Pons (tissue), 1 donor: ENCODE measurements at regions not wholly inside any gene's neighbourhood (a gene's known extent, or its start where the extent isn't known, plus 50 kb on each side); places are given as distances from the start of the nearest gene placed in this dataset.
"Not testable (repeated sequence)": the region's sequence is repeated elsewhere in the genome, so short reads cannot be mapped to it uniquely, and the experiment has no call there.

Experiments
- DNase-seq: peaks from one replicate; pipeline ENCODE4 v3.0.0-alpha.2; 2016; ENCODE audit warnings: low spot score

DNA sequence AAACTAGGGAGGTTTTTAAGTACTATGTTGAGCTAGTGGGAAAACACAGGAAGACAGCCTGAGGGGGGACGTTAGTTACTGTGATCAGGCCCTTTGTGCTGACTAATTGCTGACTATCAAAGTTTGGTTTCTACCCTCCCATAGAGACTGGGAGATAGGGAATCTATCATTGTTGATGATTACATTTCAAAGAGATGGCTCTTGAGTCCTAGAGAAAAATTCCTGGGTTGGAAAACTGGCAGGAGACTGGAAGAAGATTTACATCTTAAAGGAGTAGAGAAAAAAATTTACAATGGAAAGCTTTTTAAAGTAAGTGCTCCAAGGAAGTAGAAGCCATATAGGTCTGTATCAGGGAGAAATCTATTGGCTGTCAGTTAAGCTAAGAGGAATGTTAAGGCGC is 522.0 kb upstream of the KLHL1 start:
- DNase-seq, result no peak

DNA sequence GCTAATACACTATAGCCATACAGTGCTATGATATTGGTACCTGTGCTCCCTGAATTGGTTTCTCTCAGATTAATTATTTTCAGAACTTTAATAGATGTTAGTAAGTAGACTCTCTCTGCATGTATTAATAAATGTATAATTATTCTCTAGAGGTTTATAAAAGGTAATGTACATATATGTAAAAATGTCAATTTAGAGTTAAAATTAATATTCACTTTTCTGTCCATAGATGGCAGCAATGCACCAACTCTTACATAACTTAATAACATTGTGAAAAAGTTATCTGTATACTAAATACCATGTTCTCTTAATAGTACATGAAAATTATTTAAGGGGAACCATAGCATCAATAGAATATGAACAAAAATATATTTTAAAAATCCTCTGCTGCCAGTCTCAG is 515.0 kb upstream of the KLHL1 start:
- DNase-seq, result peak; percentile 12

DNA sequence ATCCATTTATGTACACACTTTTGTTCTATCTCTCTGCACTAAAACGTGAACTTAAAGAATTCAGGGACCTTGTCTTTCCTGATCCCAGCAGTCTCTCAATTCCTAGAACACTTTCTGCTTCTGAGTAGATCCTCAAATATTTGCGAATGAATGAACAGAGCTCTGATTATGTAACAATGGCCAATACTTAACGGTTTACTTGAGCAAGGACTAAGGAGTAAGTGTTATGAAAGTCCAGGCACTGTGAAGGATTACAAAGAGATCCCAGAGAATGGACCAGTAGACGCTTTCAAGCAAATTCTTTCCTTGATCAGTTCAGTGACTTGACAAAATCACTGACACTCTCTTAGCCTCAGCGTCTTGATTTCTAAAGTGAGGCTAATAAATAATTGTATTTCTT is 514.5 kb upstream of the KLHL1 start:
- DNase-seq, result no peak

DNA sequence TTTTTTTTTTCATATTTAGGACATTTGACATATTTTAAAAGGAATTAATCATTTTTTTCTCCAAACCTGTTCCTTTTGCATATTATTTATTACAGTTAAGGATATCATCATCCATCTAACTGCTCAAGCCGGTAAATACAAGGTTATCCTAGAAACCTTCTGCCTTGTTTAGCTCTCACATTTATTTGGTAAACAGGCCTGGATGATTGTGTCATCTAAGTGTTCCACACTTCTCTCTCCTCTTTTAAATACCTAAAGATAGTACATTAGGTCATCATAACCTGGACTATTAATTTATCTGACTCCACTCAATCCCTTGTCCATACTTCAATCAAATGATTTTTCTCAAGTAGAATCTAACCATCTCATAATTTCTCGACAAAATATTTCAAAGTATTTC is 511.7 kb upstream of the KLHL1 start:
- DNase-seq, result no peak

DNA sequence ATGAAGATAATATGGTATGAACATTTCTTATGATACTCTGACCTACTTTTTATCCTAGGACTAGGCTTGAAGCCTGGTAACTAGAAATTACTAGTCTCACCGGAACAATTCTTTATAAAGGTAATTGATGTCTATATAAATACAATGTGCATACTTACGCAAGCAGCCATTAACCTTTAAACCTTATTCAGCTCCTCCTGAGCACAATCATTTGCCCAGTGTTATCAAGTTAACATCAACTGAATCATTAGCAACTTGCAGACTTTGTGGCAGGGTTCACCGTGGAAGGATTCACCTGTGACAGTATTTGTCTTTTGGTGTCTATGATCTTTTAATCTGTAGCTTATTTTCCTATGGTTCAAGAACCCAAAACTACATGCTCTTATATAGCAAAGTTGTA is 508.6 kb upstream of the KLHL1 start:
- no peak for DNase-seq

DNA sequence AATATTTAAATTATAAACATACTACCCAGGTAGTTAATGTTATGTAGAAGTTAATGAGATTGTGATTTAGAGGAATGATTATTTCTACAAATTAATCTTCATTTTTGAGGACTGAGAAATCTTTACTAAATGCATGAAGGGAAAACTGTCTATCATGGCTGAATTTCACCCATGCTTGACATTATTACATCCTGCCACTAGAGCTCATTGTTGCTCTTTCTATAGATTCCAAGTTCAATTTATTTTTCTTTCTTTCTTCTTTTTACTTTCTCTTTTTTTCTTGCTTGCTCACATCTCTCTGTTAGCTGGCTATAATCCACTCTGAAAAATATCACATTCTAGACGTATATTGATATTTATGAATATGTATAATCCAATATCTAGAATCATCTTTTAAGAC is 505.0 kb upstream of the KLHL1 start:
- DNase-seq, result peak; percentile 9

DNA sequence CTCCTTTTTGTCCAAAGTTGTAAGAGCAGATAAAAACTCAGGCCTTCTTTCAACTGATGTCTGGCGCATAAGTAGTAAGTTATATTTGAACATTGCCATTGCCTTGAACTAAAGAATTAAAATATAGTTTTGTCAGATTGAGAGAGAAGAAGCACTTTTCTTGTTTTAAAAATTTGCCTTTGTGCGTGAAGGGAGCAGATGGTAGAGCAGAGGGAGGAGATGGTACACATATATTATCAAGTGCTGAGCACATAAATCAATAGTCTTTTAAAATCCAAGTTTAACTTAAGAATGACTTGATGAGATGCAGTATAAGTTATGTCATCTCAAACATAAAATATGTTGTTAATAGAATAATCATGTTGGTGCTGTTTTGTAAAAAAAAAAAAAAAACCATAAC is 504.6 kb upstream of the KLHL1 start:
- DNase-seq, result no peak

DNA sequence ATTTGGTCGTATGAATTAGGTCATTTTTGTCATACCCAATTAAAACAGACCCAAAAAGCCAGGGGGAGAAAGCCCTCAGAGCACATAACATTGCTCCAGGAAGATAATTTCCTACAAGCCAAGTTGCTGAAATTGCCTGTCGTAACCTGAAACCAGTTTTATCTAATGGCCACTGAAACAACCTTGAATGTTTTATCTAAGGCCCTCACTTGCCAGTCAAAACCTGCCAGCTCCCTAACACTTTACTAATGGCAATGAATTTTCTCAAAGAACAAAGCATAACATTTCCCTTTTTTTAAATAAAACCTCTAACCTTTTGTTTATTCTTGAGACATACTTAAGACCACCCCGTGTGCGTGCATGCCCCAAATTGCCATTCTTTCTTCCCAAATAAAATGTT is 496.2 kb upstream of the KLHL1 start:
- DNase-seq, result no peak

DNA sequence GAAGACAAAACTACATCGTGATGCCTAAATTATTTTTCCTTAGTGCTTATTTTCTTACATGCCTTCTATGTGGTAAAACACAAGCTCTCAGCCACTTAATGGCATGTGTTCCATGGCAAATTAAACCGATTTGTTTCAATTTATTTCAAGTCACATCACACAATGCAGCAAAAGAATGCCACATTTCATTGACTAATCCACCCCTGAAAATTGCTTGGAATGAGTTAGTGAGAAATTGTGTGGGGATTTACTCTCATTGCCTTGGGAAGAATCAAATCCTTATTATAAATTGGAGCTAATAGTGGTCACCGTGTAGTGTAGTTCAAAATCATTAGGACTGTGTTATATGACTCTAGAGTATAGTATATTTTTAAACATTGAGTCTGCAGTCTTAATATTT is 485.5 kb upstream of the KLHL1 start:
- no peak for DNase-seq

DNA sequence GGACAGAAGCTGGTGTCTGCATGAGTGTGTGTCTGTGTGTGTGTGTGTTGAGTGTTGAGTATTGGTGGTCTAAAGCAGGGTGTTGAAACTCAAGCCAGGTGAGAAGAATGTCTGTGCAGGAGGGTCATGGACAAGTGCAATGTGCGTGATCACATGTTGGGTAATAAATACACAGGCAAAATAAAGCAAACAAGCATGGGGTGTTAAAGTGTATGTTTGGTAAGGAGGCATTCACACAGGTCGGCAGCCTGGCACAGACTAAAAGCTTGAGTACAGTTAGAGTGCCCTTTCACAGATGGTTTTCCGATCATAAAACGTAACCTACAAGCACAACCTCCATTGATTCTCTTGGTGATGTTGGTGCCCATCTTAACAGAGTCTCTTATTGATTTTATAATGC is 476.9 kb upstream of the KLHL1 start:
- DNase-seq, result no peak

DNA sequence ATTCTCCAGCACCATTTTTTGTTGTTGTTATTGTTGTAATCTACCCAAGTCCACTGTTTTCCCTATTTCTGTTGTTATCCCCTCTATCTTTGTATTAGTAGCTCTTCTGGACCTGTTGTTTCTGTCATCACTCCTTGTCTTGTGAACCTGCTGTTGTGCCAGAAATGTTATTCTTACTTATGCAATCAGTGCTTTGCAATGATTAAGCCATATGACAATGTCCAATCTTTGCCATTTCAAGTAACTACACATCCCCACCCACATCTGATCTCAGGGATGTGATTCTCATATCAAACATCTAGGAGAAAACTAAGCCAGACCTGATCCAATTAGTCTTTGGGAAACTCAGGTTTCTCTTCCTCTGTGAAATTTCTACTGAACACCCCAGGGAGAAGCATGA is 472.6 kb upstream of the KLHL1 start:
- no peak for DNase-seq

DNA sequence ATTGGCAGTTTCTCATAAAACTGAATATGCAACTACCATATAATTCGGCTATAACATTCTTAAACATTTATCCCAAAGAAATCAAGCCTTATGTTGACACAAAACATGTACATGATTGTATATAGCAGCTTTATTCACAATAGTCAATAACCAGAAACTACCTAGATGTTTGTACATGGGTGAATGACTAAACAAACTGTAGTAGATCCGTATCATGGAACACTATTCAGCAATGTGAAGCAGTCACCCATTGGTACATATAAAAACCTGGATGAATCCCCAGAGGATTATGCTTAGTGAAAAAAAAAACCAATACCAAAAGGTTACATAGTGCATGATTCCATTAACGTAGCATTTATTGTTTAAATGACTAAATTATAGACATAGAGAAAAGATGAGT is 471.7 kb upstream of the KLHL1 start:
- no peak for DNase-seq

DNA sequence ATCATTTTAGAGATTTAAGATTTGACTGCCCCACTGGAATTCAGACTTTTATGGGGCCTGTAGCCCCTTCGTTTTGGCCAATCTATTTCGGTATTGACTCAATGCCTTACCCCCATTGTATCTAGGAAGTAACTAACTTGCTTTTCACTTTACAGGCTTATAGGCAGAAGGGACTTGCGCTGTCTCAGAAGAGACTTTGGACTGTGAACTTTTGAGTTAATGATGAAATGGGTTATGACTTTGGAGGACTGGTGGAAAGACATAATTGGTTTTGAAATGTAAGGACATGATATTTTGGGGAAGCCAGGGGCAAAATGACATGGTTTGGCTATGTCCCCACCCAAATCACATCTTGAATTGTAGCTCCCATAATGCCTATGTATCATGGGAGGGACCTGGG is 463.0 kb upstream of the KLHL1 start:
- no peak for DNase-seq

DNA sequence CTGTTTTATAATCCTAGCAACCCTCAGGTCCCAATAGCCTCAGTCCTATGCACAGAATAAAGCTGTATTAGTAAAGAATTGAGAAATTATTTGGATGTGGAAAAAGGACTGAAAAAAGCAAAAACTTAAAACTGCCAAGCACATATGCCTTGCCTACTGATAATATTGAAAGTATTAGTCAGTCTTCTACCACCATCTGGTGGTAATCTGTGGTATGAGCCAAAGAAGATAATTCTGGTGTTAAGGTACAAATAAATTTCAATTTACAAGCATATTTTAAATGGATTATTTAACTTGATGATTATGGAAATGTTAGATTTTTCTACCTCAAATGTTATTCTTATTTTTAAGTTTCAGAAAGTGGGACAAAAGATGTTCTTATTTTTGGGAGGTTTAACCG is 460.3 kb upstream of the KLHL1 start:
- peak; percentile 63 for DNase-seq

DNA sequence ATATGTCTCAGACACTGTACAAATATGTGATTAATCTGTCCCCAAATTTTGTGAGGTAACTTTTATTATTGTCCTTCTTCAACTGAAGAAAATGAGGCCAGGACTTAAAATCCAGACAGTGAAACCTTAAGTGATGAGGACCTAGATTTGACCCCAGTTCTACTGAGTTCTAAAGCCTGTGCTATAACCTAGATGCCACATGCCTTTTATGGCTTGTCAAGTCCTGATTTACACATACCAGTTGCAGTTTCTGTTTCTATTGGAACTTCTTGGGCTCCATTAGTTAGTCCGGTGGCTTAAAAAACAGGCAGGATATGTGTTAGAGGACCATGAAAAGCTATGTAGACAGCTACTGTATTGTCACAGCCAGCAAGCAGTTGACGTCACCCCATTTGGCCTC is 436.5 kb upstream of the KLHL1 start:
- no peak for DNase-seq

DNA sequence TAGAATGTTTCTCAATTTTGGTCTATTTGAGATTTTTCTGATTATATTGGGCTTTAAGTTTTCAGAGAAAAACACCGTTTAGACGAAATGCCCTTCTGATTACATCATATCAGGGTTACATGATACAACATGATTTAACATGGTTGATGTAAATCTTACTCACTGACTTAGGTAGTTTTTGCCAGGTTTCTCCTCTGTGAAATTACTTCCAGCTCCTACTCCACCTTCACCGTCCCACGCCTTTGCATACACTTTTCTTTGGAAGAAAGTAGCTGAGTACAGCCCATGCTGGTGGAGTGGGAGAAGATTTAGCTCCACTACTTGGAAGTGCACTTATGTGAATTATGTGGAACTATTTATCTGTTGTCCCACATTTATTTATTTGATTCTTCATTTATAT is 433.2 kb upstream of the KLHL1 start:
- no peak for DNase-seq

DNA sequence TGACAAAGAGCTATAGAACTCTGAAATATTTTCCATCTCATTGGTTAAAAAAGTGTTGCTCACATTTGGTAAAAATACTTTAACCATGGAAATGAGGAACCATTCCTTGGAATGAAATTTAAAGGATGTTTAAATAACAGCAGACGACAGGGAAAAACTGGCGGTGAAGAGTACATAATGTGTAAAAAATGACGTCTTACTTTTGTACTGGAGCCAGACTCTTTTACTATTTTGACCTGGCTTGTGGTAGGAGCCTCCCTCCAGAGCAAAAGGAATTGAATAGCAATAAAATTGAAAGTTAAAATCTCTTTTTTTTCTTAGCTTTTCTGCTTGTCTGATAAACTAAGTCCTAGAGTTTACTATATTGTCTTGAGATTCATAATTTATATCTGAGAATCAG is 426.2 kb upstream of the KLHL1 start:
- DNase-seq, result no peak

DNA sequence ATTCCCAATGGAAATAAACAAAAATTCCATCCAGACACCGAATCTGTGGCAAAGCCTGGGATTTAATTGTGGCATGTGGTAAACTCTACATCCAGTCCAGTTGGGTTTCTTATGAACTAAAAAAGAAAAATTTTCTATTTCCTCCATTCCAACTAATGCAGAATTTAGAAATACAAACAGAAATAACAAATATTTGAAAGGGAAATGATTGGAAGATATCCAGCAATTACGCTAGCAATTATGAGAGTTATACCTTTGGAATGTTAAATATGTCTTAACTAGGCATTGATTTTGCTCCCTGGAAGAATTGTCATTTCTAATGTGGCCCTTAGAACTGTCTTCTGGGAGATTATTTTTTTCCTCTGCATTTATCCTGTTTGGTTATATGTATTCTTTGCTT is 421.4 kb upstream of the KLHL1 start:
- DNase-seq, result no peak

DNA sequence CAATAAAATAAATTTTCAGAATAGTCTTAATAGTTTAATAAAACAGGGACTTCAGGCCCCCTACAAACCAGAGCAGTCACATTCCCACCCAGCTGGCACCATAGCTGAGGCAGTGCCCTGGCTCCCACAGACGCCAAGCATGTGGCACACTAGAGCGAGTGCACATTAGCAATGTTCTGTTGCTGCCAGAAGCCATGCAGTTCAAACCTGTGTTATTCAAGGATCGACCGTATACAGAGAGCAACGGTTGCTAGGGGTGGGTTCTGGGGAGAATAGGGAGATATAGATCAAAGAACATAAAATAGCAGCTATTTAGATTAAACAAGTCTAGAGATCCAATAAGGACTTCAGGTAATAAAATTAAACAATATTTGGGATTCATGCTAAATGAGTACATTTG is 419.3 kb upstream of the KLHL1 start:
- DNase-seq, result no peak

DNA sequence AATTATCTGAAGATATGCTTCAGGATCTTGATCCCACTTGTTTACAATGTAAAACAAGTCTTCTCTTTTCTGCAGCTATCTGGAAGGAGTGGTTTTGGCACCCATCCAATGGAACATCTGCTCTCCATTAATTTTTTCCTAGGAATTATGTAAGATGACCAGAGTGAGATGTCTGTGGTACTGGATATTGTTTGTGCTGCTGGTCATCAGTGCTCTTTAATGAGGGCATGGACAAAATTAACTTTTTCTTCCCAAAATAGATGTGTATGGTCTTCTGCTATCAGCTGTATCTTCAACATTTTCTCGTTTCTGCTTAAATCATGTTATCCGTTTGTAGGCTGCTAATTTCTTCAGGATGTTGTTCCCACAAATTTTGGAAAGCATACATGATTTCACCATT is 415.4 kb upstream of the KLHL1 start:
- no peak for DNase-seq

DNA sequence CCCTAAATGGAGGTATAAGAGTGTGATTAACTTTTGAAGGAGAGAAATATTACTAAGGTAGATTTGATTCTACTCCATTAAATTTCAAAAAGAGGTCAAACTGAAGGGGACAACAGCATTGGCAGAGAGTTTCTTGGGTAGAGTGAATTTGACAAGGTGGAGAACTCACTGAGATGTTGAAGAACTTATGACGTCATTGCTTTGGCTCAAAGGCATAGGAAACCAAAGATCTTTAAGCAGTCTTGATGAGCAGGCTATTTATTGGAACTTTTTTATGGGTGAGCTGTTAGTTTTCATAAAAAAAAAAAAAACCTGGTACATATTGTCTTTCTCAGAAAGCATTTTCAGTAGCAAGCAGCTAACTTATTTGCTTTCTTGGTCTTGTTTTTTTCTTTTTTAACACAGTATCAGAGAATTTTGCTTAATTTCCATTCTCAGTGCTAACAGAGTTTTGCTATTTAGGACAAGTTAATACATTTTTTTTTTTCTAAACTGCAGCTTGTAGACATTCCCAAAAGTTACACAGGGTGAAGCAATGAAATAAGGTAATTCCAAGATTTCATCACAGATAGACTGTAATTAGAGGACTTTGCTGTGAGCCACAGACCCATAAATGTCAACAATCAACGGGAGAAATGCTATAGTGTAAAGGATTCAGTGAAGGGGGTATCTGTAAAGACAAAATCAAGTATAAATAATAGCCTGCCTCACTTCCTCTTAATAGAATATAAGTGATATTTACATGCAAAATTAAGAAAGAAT is 412.2 kb upstream of the KLHL1 start:
- DNase-seq, result no peak

DNA sequence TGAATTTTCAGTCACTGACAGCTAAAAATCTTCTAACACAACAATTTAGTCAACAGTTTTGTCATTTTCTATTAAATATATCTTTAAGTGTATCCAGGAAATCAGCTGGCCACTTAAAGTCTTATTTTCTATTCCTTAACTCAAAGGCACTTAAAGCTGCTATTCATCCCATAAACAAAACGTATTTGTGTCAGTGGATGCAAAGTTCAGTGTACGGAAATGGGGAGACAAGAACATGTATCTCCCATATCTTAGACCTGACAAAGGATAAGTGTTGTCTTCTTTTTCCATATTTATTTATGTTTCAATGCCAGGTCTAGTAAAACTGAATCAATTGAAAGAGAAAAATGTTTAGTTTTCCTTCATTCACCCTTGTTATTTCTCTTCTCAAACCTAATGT is 409.8 kb upstream of the KLHL1 start:
- no peak for DNase-seq

DNA sequence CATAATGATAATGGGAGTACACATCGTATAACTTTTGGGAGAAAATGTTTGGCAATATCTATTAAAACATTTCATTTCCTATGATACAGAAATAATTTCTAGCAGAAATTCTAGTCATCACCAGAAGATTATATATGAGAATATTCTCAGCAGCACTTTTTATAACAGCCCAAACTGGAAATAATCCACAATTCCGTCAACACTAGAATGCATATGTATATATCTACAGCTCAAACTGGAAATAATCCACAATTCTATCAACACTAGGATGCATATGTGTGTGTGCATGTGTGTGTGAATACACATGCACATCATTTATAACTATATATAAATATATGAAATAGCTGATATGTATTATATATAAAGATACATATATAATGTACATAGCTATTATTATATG is 408.0 kb upstream of the KLHL1 start:
- no peak for DNase-seq

DNA sequence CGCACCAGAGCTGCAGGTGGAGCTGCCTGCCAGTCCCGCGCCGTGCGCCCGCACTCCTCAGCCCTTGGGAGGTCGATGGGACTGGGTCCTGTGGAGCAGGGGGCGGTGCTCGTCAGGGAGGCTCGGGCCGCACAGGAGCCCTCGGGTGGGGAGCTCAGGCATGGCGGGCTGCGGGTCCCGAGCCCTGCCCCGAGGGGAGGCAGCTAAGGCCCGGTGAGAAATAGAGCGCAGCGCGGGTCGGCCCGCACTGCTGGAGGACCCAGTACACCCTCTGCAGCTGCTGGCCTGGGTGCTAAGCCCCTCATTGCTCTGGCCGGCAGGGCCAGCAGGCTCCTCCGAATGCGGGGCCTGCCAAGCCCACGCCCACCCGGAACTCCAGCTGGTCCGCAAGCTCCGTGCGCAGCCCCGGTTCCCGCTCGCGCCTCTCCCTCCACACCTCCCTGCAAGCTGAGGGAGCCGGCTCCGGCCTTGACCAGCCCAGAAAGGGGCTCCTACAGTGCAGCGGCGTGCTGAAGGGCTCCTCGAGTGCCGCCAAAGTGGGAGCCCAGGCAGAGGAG is 403.7 kb upstream of the KLHL1 start:
- not testable (repeated sequence) for DNase-seq
